Sigmoid colon (tissue), 4 donors: ENCODE measurements at regions not wholly inside any gene's neighbourhood (a gene's known extent, or its start where the extent isn't known, plus 50 kb on each side); places are given as distances from the start of the nearest gene placed in this dataset.

Experiments
- CTCF ChIP-seq, 4 experiments: fragments of 450-650 bp in 3 of 4; fragments of 200-600 bp in 1 of 4; IDR thresholded peaks; one replicate each; pipeline ENCODE4 v1.5.1; 2016 to 2019; ENCODE audit warnings: antibody characterized with exemption in 4 of 4, mild to moderate bottlenecking in 3 of 4, moderate library complexity in 2 of 4
- EP300 ChIP-seq, 4 donors: sonication (generic); formaldehyde crosslinking; IDR thresholded peaks; one replicate each; pipeline ENCODE4 v1.6.1; 2017; ENCODE audit warnings: antibody characterized with exemption in 4 of 4
- POLR2A ChIP-seq, 2 donors: fragments of 450-650 bp; IDR thresholded peaks; one replicate each; pipeline ENCODE4 v1.6.1; 2016; ENCODE audit warnings: antibody characterized with exemption in 2 of 2, mild to moderate bottlenecking in 2 of 2, moderate library complexity in 2 of 2

DNA sequence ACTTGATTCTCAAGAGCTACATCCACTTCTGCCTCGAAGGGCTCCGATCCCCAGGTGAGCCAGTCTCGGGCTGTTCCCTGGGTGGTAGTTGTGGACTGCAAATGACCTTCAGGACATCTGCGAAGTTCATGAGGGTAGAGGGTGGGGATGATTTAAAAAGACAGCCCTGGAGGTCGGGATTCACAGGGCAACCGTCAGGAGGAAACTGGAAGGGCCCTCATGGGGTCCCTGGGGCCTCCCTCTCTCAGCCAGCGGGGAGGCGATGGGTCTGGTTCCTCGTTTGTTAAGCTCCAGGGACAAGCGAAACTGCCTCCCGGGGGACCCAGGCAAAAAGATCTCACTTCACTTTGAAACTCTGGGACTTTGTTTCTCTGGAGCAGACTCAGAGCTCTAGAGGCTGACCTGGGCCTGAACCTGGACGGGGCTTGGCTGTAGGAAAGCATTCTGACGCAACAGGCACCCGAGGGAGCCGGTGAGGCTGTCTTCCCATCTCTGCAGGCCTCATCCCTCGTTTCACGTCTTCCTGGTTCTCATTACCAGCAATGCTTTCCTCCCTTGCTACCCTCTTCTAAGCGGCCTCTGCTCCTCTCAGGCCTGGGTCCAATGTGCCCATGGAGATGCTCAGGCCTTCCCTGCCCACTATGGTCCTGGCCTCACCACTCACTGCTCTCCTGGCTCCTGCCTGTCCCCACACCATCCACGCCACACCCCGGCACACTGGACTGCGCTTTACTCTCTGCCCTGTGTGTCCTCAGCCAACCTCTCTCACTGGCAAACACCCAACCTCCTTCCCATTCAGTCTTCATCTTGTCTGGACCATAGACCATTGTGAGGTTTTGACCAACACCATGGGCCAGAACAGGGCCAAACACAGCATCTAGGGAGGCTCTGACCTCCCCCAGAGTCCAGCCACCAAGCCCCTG lies 214.2 kb upstream of the TNRC6C start:
- no peak for TF ChIP-seq CTCF (IDR thresholded peaks at IDR 0.05)
- TF ChIP-seq POLR2A (IDR thresholded peaks at IDR 0.05), result no peak
- TF ChIP-seq EP300 (IDR thresholded peaks at IDR 0.05), result no peak
